ENCODE measurements at regions not wholly inside any gene's neighbourhood (a gene's known extent, or its start where the extent isn't known, plus 50 kb on each side); places are given as distances from the start of the nearest gene placed in this dataset.

DNA sequence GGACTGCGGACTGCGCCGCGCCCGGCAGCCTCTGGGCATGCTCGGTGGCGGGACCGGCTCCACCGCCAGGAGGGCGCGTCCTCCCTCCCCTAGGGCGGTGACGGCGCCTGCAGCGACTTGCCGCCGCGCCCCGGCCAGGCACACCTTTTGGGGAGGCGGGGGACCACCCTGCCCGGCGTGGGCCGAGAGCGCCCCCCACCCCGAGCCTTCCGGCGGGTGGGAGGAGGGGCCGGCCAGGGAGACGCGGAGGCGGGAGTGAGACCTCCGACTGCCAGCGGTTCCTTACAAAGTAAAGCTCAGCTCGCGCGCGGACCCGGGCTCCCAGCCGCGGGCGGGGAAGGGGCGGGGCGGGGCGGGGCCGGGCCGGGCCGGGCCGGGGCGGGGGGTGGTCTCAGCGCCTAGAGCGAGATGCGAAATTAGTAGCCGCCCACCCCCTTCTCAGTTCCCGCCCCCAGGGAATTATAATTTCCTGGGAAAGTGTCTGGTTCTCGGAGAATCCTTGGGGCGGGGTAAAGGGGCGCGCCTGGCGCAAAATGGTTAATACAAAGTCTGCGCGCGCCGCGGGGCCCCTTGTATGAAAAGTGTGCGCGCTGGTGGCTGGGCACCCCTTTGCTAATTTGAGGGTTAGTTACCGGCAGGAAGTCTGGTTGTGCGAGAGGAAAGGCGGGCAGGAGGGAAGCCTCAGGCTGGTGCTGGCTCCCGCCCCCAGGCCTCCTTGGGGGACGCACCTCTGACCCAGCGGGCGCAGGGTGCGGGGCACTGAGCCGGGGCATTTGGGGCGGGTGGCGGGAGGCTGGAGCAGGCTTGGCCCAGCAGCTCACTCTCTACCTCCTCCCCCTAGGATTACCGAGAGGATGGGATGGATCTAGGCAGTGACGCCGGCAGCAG is 224.8 kb upstream of the IL12A start:
- Mint-ChIP-seq H3K4me3 (ENCODE audit: unreplicated experiment) (peak overlapping the region; percentile 87), H3K27me3 (ENCODE audit: insufficient read depth, unreplicated experiment) (no peaks in the 10 kb centered on the region), H3K9me3 (ENCODE audit: unreplicated experiment) (no peaks in the 10 kb centered on the region), H3K27ac (ENCODE audit: unreplicated experiment) (peak overlapping the region; percentile 84), H3K36me3 (ENCODE audit: insufficient read depth, unreplicated experiment) (peaks cover 39% of the 10 kb centered on the region), H3K4me1 (ENCODE audit: low read depth, unreplicated experiment) (peaks cover 28% of the 10 kb centered on the region)
- ChIA-PET POLR2A (interaction anchor here (0.6 to 2.3 kb wide), 9 partner anchors 13 to 95 kb away, joined by 3 to 13 read pairs (median 3); no protein-coding TSS in a partner anchor), CTCF (interaction anchor here (1.0 to 3.1 kb wide), 2 partner anchors 18 to 41 kb away, joined by 4 to 18 read pairs; no protein-coding TSS in a partner anchor)
- Histone ChIP-seq H3K9me3 (no peaks in the 10 kb centered on the region), H3K36me3 (ENCODE audit: control insufficient read depth, insufficient read depth, low read length) (no peaks in the 10 kb centered on the region), H3K27me3 (replicated peaks; ENCODE audit: control insufficient read depth, insufficient read depth, low read length) (no peaks in the 10 kb centered on the region), H3K4me3 (ENCODE audit: low read depth, low read length) (peak overlapping the region; percentile 79), H3K4me1 (peaks cover 31% of the 10 kb centered on the region)
- intact Hi-C loops (cut with micrococcal nuclease; ENCODE audit: unreplicated experiment): loop anchor here (1.0 to 5.0 kb wide), 3 partner anchors 35 to 148 kb away; no protein-coding TSS in a partner anchor
- peak; percentile 91 for DNase-seq
- peak in 1 of 2 experiments; percentile 17 for TF ChIP-seq CTCF (IDR thresholded peaks at IDR 0.05; ENCODE audit: insufficient read depth in 1 of 2, low read depth in 1 of 2, low read length in 1 of 2, severe bottlenecking in 1 of 2, unreplicated experiment in 1 of 2)
- BruUV-seq (replicated peaks): no TSS peak

GRCh38 chr3:159764490-159765029 is 224.1 kb upstream of the IL12A start:
- no peaks in the 10 kb centered on the region for H3K27me3 ChIP-seq (replicated peaks; ENCODE audit: control insufficient read depth, insufficient read depth, low read length)
- no TSS peak for BruUV-seq (replicated peaks)
- H3K36me3 ChIP-seq (ENCODE audit: control insufficient read depth, insufficient read depth, low read length): no peaks in the 10 kb centered on the region
- H3K4me3 ChIP-seq (ENCODE audit: low read depth, low read length): peak overlapping the region; percentile 79
- no peak for DNase-seq
- Mint-ChIP-seq H3K4me3 (ENCODE audit: unreplicated experiment) (peak overlapping the region; percentile 87), H3K36me3 (ENCODE audit: insufficient read depth, unreplicated experiment) (peaks cover 39% of the 10 kb centered on the region), H3K27ac (ENCODE audit: unreplicated experiment) (peak overlapping the region; percentile 84), H3K27me3 (ENCODE audit: insufficient read depth, unreplicated experiment) (no peaks in the 10 kb centered on the region), H3K9me3 (ENCODE audit: unreplicated experiment) (no peaks in the 10 kb centered on the region), H3K4me1 (ENCODE audit: low read depth, unreplicated experiment) (peaks cover 28% of the 10 kb centered on the region)
- H3K9me3 ChIP-seq: no peaks in the 10 kb centered on the region
- H3K4me1 ChIP-seq: peaks cover 31% of the 10 kb centered on the region
- TF ChIP-seq CTCF (IDR thresholded peaks at IDR 0.05; ENCODE audit: insufficient read depth in 1 of 2, low read depth in 1 of 2, low read length in 1 of 2, severe bottlenecking in 1 of 2, unreplicated experiment in 1 of 2): no peak
- ChIA-PET POLR2A (interaction anchor here (1.1 to 2.3 kb wide), 2 partner anchors 18 to 23 kb away, joined by 6 to 13 read pairs; no protein-coding TSS in a partner anchor), CTCF (interaction anchor here (3.1 kb wide), 1 partner anchor 40 kb away, joined by 18 read pairs; no protein-coding TSS in a partner anchor)
- intact Hi-C loops (cut with micrococcal nuclease; ENCODE audit: unreplicated experiment): loop anchor here (1.0 to 5.0 kb wide), 5 partner anchors 23 to 148 kb away; no protein-coding TSS in a partner anchor
